ENCODE measurements at regions not wholly inside any gene's neighbourhood (a gene's known extent, or its start where the extent isn't known, plus 50 kb on each side); places are given as distances from the start of the nearest gene placed in this dataset.

DNA sequence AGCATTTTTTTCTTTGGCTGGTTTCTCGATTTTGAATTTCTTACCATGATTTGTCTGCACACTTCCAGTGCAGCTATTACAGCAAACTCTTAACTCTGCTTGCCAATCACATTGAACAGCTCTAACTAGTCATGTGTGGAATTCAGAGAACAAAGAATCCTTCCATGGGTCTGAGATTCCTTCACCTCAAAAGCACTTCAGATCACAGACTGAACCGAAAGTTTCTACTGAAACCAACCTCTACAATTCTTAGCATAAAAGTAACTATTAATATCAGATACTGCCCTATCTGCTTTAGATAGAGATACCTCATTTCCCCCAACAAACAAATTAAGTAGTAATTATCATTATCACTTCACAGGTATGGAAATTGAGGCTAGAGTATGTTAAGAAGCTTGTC lies 56.5 kb upstream of the SP4 start:
- no peak for ATAC-seq (ENCODE audit: low read depth)

More for the DNA sequence above, 56.5 kb upstream of the SP4 start:
- Histone ChIP-seq H3K56ac (ENCODE audit: extremely low read depth, insufficient read depth, low read length) (no peak overlapping the region), H4K8ac (ENCODE audit: low read depth in 2 of 2, low read length in 2 of 2) (no peak overlapping the region), H3K79me1 (ENCODE audit: low read depth in 1 of 2, low read length in 2 of 2) (no peaks in the 10 kb centered on the region), H3K9ac (ENCODE audit: low read depth, low read length) (no peak overlapping the region), H3K4me1 (ENCODE audit: control insufficient read depth, insufficient read depth, low read length) (no peaks in the 10 kb centered on the region), H2BK15ac (ENCODE audit: low read depth, low read length) (no peak overlapping the region), H3K36me3 (ENCODE audit: control insufficient read depth, insufficient read depth, low read length) (no peaks in the 10 kb centered on the region), H2AFZ (replicated peaks; ENCODE audit: low read length, poor library complexity) (no peak overlapping the region), H3K23ac (ENCODE audit: low read depth, low read length) (no peak overlapping the region), H4K91ac (ENCODE audit: insufficient read depth, low read depth, low read length) (no peak overlapping the region), H3K9me3 (ENCODE audit: control insufficient read depth, insufficient read depth, low read length) (no peaks in the 10 kb centered on the region), H3K4ac (ENCODE audit: low read depth, low read length) (no peak overlapping the region), H3K9me1 (ENCODE audit: insufficient read depth, low read length) (no peaks in the 10 kb centered on the region), H4K5ac (ENCODE audit: low read depth, low read length) (no peak overlapping the region), H2BK20ac (ENCODE audit: low read depth, low read length) (no peak overlapping the region), H3K18ac (ENCODE audit: low read depth, low read length) (no peak overlapping the region), H3K27me3 (ENCODE audit: control insufficient read depth, insufficient read depth, low read length) (no peaks in the 10 kb centered on the region), H2AK9ac (replicated peaks; ENCODE audit: low read depth, low read length, poor library complexity) (no peak overlapping the region), H4K20me1 (ENCODE audit: insufficient read depth, low read length) (no peaks in the 10 kb centered on the region), H2BK120ac (ENCODE audit: low read depth, low read length) (no peak overlapping the region), H3K27ac (ENCODE audit: insufficient read depth, low read length) (no peak overlapping the region), H3K14ac (replicated peaks; ENCODE audit: low read depth, low read length) (no peak overlapping the region), H2BK5ac (ENCODE audit: low read depth, low read length, poor library complexity, severe bottlenecking) (no peak overlapping the region), H3K4me3 (ENCODE audit: insufficient read depth, low read depth, low read length) (no peak overlapping the region), H3K4me2 (ENCODE audit: low read depth, low read length) (no peak overlapping the region), H2AK5ac (ENCODE audit: low read depth, low read length) (no peak overlapping the region)
- ChIA-PET CTCF (no interaction called here), POLR2A (ENCODE audit: unreplicated experiment) (no interaction called here)
- TF ChIP-seq FOS (IDR thresholded peaks at IDR 0.05; ENCODE audit: low read depth, low read length) (no peak), NFE2L2 (IDR thresholded peaks at IDR 0.05; ENCODE audit: low read depth, low read length) (no peak), MAZ (IDR thresholded peaks at IDR 0.05; ENCODE audit: borderline replicate concordance, low read depth, low read length) (no peak), CTCF (conservative IDR thresholded peaks at IDR 0.05; ENCODE audit: low read depth, low read length) (no peak), RAD21 (IDR thresholded peaks at IDR 0.05; ENCODE audit: low read length) (no peak)
- TF ChIP-seq, protein P1, sequence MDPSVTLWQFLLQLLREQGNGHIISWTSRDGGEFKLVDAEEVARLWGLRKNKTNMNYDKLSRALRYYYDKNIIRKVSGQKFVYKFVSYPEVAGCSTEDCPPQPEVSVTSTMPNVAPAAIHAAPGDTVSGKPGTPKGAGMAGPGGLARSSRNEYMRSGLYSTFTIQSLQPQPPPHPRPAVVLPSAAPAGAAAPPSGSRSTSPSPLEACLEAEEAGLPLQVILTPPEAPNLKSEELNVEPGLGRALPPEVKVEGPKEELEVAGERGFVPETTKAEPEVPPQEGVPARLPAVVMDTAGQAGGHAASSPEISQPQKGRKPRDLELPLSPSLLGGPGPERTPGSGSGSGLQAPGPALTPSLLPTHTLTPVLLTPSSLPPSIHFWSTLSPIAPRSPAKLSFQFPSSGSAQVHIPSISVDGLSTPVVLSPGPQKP (IDR thresholded peaks at IDR 0.05; ENCODE audit: borderline replicate concordance, low read depth, low read length), result no peak
- intact Hi-C loops (cut with micrococcal nuclease), result no loop called here
- no TSS peak for BruUV-seq (replicated peaks)
- dilution Hi-C loops (cut with HindIII; ENCODE audit: low sequenced_read_pairs, unreplicated experiment), result no loop called here
- no peak for DNase-seq
- no CpG with 5 or more reads among the region's 2 CpGs for WGBS, 2 experiments (ENCODE audit: extremely low coverage in 2 of 2, insufficient read length in 1 of 2)
- in situ Hi-C loops (cut with MboI; ENCODE audit: low sequenced_read_pairs), result no loop called here
